ENCODE measurements at regions not wholly inside any gene's neighbourhood (a gene's known extent, or its start where the extent isn't known, plus 50 kb on each side); places are given as distances from the start of the nearest gene placed in this dataset.

DNA sequence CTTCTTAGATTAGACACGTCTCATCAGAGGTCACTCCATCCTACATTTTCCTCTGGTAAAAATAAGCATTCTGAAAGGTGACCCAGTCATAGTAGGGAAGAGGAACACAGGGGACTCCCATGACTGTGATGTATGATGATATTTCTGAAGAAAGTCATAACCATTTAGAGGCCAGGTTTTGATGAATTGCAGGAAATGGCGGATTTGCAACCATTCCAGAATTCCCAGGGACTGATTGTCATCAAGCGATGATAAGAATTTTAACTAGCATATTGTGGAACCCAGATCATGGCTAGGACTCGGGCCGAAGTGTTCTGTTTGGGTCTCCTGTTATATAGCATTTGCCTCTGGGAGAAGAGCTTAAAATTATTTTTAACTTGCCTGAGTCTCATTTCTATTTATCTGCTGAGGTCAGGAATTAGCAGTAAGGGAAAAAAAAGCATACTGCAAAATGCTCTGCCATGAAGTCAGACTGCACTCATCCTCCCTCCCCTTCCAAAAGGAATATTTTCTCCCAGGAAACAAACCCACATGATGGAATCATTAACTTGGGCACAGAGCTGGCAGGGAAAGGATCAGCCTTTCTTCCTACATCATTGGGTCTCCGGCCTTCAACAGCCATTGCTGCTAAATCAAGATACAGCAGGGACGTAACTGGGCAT, 286.7 kb downstream of the HLX start:
- DNase-seq, result no peak
- Histone ChIP-seq H3K9me3 (no peaks in the 10 kb centered on the region), H3K36me3 (ENCODE audit: low read depth, missing control alignments) (no peaks in the 10 kb centered on the region), H3K4me3 (no peak overlapping the region), H3K4me1 (no peaks in the 10 kb centered on the region), H3K27me3 (no peaks in the 10 kb centered on the region), H3K27ac (no peak overlapping the region)
- WGBS, 2 donors, result 74 to 87% methylated on average over 7 of the region's 7 CpGs
- TF ChIP-seq, protein P1, sequence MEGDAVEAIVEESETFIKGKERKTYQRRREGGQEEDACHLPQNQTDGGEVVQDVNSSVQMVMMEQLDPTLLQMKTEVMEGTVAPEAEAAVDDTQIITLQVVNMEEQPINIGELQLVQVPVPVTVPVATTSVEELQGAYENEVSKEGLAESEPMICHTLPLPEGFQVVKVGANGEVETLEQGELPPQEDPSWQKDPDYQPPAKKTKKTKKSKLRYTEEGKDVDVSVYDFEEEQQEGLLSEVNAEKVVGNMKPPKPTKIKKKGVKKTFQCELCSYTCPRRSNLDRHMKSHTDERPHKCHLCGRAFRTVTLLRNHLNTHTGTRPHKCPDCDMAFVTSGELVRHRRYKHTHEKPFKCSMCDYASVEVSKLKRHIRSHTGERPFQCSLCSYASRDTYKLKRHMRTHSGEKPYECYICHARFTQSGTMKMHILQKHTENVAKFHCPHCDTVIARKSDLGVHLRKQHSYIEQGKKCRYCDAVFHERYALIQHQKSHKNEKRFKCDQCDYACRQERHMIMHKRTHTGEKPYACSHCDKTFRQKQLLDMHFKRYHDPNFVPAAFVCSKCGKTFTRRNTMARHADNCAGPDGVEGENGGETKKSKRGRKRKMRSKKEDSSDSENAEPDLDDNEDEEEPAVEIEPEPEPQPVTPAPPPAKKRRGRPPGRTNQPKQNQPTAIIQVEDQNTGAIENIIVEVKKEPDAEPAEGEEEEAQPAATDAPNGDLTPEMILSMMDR (IDR thresholded peaks at IDR 0.05), result no peak
- TF ChIP-seq POLR2A (IDR thresholded peaks at IDR 0.05), result no peak
- intact Hi-C loops (cut with DNase I; ENCODE audit: low total_unique reads), result no loop called here

DNA sequence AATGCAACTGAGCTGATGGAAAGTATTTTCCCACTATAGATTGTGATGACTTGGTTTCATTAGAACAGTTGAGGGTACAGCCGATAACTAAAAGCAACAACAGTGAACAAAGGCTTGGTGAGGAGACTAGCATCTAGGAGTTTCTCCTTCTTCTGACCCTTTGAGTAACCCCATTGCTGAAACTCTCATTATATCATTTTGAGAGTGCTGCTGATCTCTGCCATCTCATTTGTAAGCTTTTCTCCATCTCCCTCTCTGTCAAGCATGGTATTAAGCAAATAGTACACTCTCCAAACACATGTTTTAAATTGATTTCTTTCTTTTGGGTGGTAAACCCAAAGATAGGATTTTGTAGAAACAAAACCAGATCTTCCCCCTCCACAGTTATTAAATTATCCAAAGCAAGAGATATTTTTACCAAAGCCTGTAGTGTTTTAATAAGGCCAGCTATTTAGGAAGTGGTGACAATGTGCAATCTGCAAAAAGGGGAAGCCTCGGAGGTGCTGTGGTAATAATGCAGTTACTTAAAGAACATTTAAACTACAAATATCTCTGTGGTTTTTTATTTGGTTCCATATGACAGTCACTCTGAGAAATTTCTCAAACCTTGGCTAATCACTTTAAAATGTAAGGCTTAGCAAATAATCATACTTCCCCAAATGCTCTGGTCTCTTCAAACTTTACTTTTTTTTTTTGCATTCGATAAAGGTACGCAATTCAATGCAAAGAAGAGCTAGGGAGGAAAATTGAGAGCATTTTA, 287.5 kb downstream of the HLX start:
- Histone ChIP-seq H3K27me3 (no peaks in the 10 kb centered on the region), H3K36me3 (ENCODE audit: low read depth, missing control alignments) (no peaks in the 10 kb centered on the region), H3K27ac (no peak overlapping the region), H3K4me1 (no peaks in the 10 kb centered on the region), H3K4me3 (no peak overlapping the region), H3K9me3 (no peaks in the 10 kb centered on the region)
- WGBS, 2 donors, result 89 to 92% methylated on average over 4 of the region's 4 CpGs
- peak; percentile 21 for DNase-seq
- no peak for TF ChIP-seq POLR2A (IDR thresholded peaks at IDR 0.05)
- TF ChIP-seq, protein P1 (IDR thresholded peaks at IDR 0.05), result no peak
- intact Hi-C loops (cut with DNase I; ENCODE audit: low total_unique reads), result no loop called here

DNA sequence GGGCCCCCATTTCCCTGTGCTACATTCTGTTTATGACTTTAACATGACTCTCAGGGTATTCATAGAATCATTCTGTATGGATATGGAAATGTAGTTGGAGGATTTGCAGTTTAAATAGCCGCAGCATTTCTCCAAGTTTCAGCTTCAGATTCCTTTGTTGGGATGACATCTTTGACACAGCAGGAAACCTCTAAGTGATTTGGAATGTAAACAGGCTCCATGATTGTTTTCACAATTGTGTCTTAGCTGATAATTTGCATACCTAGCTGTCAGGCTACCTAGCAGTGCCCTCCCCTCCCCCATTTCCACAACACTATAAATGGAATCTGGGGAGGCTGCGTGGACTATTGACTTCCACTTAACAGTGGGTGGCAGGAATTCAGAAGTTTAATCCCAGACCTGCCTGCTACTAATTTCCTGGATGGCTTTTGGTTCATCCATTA, 290.2 kb downstream of the HLX start:
- Histone ChIP-seq H3K27ac (no peak overlapping the region), H3K9me3 (no peaks in the 10 kb centered on the region), H3K4me3 (no peak overlapping the region), H3K27me3 (no peaks in the 10 kb centered on the region), H3K36me3 (ENCODE audit: low read depth, missing control alignments) (no peaks in the 10 kb centered on the region), H3K4me1 (no peaks in the 10 kb centered on the region)
- WGBS, 2 donors, result 55 to 75% methylated on average over 2 of the region's 2 CpGs
- DNase-seq, result no peak
- TF ChIP-seq, protein P1 (IDR thresholded peaks at IDR 0.05), result no peak
- no peak for TF ChIP-seq POLR2A (IDR thresholded peaks at IDR 0.05)
- intact Hi-C loops (cut with DNase I; ENCODE audit: low total_unique reads), result no loop called here

DNA sequence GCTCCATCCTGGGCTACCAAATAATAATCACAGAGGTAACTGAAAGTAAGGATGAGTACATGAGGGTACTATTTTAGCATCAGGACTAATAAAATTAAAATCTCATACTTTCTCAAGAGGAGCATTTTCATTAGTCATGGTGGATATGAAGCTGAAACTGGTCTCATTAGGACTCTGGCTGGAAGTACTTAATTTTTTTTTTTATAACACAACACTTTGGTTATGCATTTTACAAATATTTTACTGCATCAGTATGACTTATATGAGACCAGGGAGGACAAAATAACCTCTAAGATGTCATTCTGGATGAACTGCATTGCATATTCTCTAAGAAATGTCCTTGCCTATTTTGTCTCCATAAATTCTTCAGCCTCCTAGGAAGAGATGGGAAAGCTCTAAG, 290.9 kb downstream of the HLX start:
- intact Hi-C loops (cut with DNase I; ENCODE audit: low total_unique reads), result no loop called here
- Histone ChIP-seq H3K27ac (no peak overlapping the region), H3K9me3 (no peaks in the 10 kb centered on the region), H3K27me3 (no peaks in the 10 kb centered on the region), H3K36me3 (ENCODE audit: low read depth, missing control alignments) (no peaks in the 10 kb centered on the region), H3K4me3 (no peak overlapping the region), H3K4me1 (no peaks in the 10 kb centered on the region)
- DNase-seq, result no peak
- TF ChIP-seq POLR2A (IDR thresholded peaks at IDR 0.05), result no peak
- TF ChIP-seq, protein P1 (IDR thresholded peaks at IDR 0.05), result no peak

Data from testis (tissue), 2 donors.